IPS-NIHi11 (cell line): ENCODE measurements at regions not wholly inside any gene's neighbourhood (a gene's known extent, or its start where the extent isn't known, plus 50 kb on each side); places are given as distances from the start of the nearest gene placed in this dataset.

Experiments
- DNase-seq: peaks from one replicate; pipeline ENCODE4 v3.0.0; 2012; ENCODE audit warnings: mixed read lengths, low spot score

GRCh38 chr4:189404271-189404670 is 536.4 kb upstream of the FRG1 start:
- no peak for DNase-seq

- no peak for DNase-seq
These were observed 531.5 kb upstream of the FRG1 start for GRCh38 chr4:189409158-189409557.

- DNase-seq, result peak; percentile 35
These were observed 526.7 kb upstream of the FRG1 start for GRCh38 chr4:189414021-189414420.

- no peak for DNase-seq
These were observed 520.1 kb upstream of the FRG1 start for GRCh38 chr4:189420572-189420971.

- DNase-seq, result no peak
These were observed 504.5 kb upstream of the FRG1 start for GRCh38 chr4:189436207-189436606.

- DNase-seq, result no peak
These were observed 500.0 kb upstream of the FRG1 start for GRCh38 chr4:189440716-189441115.

GRCh38 chr4:189443341-189443740 is 497.3 kb upstream of the FRG1 start:
- DNase-seq, result no peak

- no peak for DNase-seq
These were observed 495.1 kb upstream of the FRG1 start for GRCh38 chr4:189445613-189446012.

- DNase-seq, result no peak
These were observed 476.9 kb upstream of the FRG1 start for GRCh38 chr4:189463734-189464133.

GRCh38 chr4:189494407-189494806 is 446.3 kb upstream of the FRG1 start:
- DNase-seq, result no peak

GRCh38 chr4:189497516-189497915 is 443.2 kb upstream of the FRG1 start:
- no peak for DNase-seq

- no peak for DNase-seq
These were observed 442.7 kb upstream of the FRG1 start for GRCh38 chr4:189497996-189498395.

- no peak for DNase-seq
These were observed 442.2 kb upstream of the FRG1 start for GRCh38 chr4:189498457-189498856.

- DNase-seq, result no peak
These were observed 441.0 kb upstream of the FRG1 start for GRCh38 chr4:189499696-189500095.

GRCh38 chr4:189500970-189501369 is 439.7 kb upstream of the FRG1 start:
- no peak for DNase-seq

- DNase-seq, result no peak
These were observed 437.7 kb upstream of the FRG1 start for GRCh38 chr4:189502841-189503435.

GRCh38 chr4:189504220-189504619 is 436.5 kb upstream of the FRG1 start:
- no peak for DNase-seq

- no peak for DNase-seq
These were observed 435.3 kb upstream of the FRG1 start for GRCh38 chr4:189505380-189505779.

GRCh38 chr4:189506080-189506479 is 434.6 kb upstream of the FRG1 start:
- no peak for DNase-seq

- DNase-seq, result no peak
These were observed 433.6 kb upstream of the FRG1 start for GRCh38 chr4:189507060-189507459.

GRCh38 chr4:189510601-189511000 is 430.1 kb upstream of the FRG1 start:
- DNase-seq, result no peak

- no peak for DNase-seq
These were observed 429.1 kb upstream of the FRG1 start for GRCh38 chr4:189511581-189511980.

- DNase-seq, result no peak
These were observed 427.3 kb upstream of the FRG1 start for GRCh38 chr4:189513421-189513820.

GRCh38 chr4:189514209-189514608 is 426.5 kb upstream of the FRG1 start:
- DNase-seq, result no peak

GRCh38 chr4:189516902-189517301 is 423.8 kb upstream of the FRG1 start:
- no peak for DNase-seq
